ENCODE measurements at regions not wholly inside any gene's neighbourhood (a gene's known extent, or its start where the extent isn't known, plus 50 kb on each side); places are given as distances from the start of the nearest gene placed in this dataset.

DNA sequence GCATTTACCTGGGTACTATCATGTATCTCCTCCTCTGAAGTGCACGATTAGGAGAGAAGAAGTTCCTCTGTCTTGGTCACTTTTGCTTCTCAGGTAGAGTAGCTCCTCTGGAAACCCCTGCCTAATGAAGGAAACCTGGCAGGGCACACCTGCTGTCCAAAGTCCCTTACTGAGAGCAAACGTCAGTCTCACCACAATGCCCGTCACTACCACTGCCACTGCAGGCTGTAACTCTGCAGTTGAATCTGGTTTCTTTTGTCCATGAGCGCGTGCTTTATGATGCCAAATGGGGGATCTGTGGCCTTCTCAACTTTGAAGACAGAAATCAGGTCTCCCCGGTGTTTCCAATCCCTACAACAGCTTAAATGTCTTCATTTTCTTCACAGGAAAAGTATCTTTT lies 1068.6 kb downstream of the BCL11B start:
- no peak for DNase-seq (ENCODE audit: insufficient read length, low spot score)
- TF ChIP-seq, protein P1, sequence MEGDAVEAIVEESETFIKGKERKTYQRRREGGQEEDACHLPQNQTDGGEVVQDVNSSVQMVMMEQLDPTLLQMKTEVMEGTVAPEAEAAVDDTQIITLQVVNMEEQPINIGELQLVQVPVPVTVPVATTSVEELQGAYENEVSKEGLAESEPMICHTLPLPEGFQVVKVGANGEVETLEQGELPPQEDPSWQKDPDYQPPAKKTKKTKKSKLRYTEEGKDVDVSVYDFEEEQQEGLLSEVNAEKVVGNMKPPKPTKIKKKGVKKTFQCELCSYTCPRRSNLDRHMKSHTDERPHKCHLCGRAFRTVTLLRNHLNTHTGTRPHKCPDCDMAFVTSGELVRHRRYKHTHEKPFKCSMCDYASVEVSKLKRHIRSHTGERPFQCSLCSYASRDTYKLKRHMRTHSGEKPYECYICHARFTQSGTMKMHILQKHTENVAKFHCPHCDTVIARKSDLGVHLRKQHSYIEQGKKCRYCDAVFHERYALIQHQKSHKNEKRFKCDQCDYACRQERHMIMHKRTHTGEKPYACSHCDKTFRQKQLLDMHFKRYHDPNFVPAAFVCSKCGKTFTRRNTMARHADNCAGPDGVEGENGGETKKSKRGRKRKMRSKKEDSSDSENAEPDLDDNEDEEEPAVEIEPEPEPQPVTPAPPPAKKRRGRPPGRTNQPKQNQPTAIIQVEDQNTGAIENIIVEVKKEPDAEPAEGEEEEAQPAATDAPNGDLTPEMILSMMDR (IDR thresholded peaks at IDR 0.05; ENCODE audit: insufficient read depth, missing control alignments): no peak
- no peak for FAIRE-seq

DNA sequence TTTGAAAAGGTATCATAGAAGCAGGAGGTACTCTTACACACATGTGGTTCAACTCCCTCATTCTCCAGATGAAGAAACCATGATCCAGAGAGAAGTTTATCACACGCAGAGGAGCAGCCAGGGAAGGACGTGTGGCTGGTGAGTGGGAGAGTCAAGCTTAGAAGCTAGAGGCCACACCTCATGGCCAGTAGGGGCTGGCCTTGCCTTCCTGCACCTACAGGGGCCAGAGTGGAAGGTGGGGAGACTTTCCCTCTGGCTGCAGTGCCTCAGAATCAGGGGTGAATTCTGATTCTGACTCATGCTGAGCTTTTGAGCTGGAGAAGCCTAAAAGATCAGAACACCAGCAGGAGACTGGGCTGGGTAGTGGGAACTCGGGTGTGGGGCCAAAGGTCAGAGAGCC lies 1067.9 kb downstream of the BCL11B start:
- FAIRE-seq: no peak
- TF ChIP-seq, protein P1 (IDR thresholded peaks at IDR 0.05; ENCODE audit: insufficient read depth, missing control alignments): no peak
- no peak for DNase-seq (ENCODE audit: insufficient read length, low spot score)

DNA sequence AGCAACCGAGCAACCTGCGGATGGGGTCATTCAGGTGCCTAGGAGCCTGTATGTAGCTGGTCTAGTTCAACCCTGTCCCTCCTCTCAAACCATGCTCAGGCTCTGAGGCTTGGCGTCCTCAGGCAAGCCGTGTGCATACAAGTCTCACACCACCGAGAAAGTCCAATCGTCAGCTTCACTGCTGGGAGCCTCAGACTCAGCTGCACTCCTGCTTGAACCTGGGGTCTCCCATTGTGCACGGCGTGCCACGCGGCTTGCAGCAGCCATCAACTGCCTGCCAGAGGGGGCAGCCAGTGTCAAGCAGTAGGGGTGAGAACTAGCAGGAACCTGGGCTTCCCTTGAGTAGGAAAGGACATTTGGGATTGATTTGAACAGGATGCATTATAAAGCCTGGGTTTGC lies 1064.6 kb downstream of the BCL11B start:
- FAIRE-seq: no peak
- TF ChIP-seq, protein P1 (IDR thresholded peaks at IDR 0.05; ENCODE audit: insufficient read depth, missing control alignments): no peak
- DNase-seq (ENCODE audit: insufficient read length, low spot score): no peak

- FAIRE-seq (no peak), DNase-seq (ENCODE audit: insufficient read length, low spot score) (no peak)
- TF ChIP-seq, protein P1 (IDR thresholded peaks at IDR 0.05; ENCODE audit: insufficient read depth, missing control alignments): no peak
Observed at GRCh38 chr14:98208211-98208611, 1063.8 kb downstream of the BCL11B start.

DNA sequence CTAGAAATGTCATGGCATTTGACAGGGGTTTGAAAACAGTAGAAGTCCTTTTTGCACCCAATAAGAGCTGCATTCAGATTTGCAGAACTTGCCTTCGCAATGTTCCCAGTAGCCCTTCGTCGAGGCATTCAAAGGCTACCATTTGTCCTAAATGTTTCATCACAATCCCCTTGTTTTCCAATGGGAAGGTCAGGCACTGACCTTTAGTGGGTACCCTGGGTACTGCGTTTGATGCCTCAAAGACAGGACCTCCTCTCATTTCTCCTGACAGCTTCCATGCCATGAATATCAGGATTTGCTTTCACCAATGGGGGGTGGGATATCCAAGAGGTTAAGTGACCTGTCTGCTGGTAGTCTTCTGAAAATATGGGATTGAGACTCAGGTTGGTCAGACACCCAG lies 1063.1 kb downstream of the BCL11B start:
- no peak for FAIRE-seq
- TF ChIP-seq, protein P1 (IDR thresholded peaks at IDR 0.05; ENCODE audit: insufficient read depth, missing control alignments): no peak
- no peak for DNase-seq (ENCODE audit: insufficient read length, low spot score)

DNA sequence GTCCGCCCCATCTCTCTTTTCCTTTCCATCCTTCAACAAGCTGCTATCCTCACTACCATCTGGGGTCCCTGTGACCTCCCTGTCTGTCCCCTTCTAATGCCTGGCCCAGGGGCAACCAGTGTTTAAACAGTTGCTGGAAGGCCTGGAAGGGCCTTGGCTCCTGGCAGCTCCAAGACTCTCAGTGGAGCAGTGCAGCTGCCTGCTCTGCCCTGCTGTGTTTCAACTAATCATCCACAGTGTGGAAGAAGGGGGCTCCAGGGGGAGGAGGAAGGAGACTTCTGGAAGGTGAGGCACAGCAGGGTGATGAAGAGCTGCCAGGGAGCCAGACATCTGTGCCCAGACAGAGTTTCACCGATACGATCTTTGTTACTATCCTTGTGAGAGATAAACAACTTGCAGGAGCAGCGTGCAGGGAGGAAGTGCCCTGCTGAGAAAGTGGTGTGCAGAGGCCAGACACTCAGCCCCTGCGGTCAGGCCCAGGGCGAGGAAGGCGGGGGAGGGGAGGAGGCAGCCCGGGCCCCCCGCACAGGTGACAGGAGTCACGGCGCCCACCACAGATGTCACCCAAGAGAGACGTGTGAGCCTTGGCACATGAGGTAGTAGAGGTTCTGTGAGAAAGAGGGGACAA lies 1061.8 kb downstream of the BCL11B start:
- TF ChIP-seq, protein P1 (IDR thresholded peaks at IDR 0.05; ENCODE audit: insufficient read depth, missing control alignments): no peak
- no peak for FAIRE-seq
- no peak for DNase-seq (ENCODE audit: insufficient read length, low spot score)

DNA sequence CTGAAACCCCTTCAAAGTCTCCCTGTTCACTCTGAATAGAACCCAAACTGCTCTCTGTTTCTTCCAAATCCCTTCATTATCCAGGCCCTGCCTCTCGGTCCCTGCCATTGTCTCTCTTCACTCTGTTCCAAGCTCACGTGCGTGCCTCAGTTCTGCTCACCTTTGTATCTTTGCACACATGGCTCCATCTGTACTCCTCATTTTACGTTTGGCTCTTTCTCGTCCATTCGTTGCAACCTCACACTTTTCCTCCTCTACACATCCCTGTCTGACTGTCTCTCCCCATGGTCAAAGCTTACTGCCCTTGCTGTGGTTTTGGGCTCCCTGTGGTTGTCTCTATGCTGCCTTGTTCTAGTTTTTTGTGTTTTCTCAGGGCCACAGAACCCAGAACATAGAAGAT lies 1054.5 kb downstream of the BCL11B start:
- FAIRE-seq (no peak), DNase-seq (ENCODE audit: insufficient read length, low spot score) (no peak)
- TF ChIP-seq, protein P1 (IDR thresholded peaks at IDR 0.05; ENCODE audit: insufficient read depth, missing control alignments): no peak
